SK-N-SH treated with all-trans-retinoic acid at 6 μM for 48 hours (cell line): ENCODE measurements at regions not wholly inside any gene's neighbourhood (a gene's known extent, or its start where the extent isn't known, plus 50 kb on each side); places are given as distances from the start of the nearest gene placed in this dataset.

Experiments used
- ATAC-seq: fragments of 200-7000 bp; cut with Tn5 transposase; 3 replicates; pipeline ENCODE4 v1.9.1; 2020; ENCODE audit warnings: mild to moderate bottlenecking, moderate library complexity
- ARNTL ChIP-seq: fragments of 450-650 bp; formaldehyde crosslinking; IDR thresholded peaks from 2 replicates; pipeline ENCODE4 v1.5.0; 2020; ENCODE audit warnings: low read depth, mild to moderate bottlenecking, moderate library complexity, borderline replicate concordance
- BACH2 ChIP-seq: fragments of 250-450 bp; sonication (Bioruptor Pico); IDR thresholded peaks from 2 replicates; pipeline ENCODE4 v1.9.0; 2021; ENCODE audit warnings: mild to moderate bottlenecking, borderline replicate concordance
- CSDC2 ChIP-seq: fragments of 250-450 bp; sonication (Bioruptor Pico); IDR thresholded peaks from 2 replicates; pipeline ENCODE4 v1.5.0; 2020; ENCODE audit warnings: mild to moderate bottlenecking, moderate library complexity
- ESRRG ChIP-seq: fragments of 250-450 bp; sonication (Bioruptor Pico); IDR thresholded peaks from 2 replicates; pipeline ENCODE4 v1.6.1; 2021; ENCODE audit warnings: mild to moderate bottlenecking
- GLIS3 ChIP-seq: fragments of 250-450 bp; sonication (Bioruptor Pico); IDR thresholded peaks from 2 replicates; pipeline ENCODE4 v1.5.0; 2020; ENCODE audit warnings: mild to moderate bottlenecking, moderate library complexity
- OSR1 ChIP-seq: fragments of 250-450 bp; sonication (Bioruptor Pico); IDR thresholded peaks from 2 replicates; pipeline ENCODE4 v1.8.0; 2022; ENCODE audit warnings: moderate library complexity, mild to moderate bottlenecking, inconsistent platforms
- PPARA ChIP-seq: fragments of 250-450 bp; sonication (Bioruptor Pico); IDR thresholded peaks from 2 replicates; pipeline ENCODE4 v1.5.0; 2020; ENCODE audit warnings: mild to moderate bottlenecking, borderline replicate concordance
- RARB ChIP-seq: fragments of 250-450 bp; sonication (Bioruptor Pico); IDR thresholded peaks from 2 replicates; pipeline ENCODE4 v1.8.0; 2021; ENCODE audit warnings: mild to moderate bottlenecking, moderate library complexity
- SNAI2 ChIP-seq: fragments of 250-450 bp; sonication (Bioruptor Pico); IDR thresholded peaks from 2 replicates; pipeline ENCODE4 v1.5.0; 2020; ENCODE audit warnings: mild to moderate bottlenecking, moderate library complexity
- TCF4 ChIP-seq: fragments of 250-450 bp; sonication (Bioruptor Pico); IDR thresholded peaks from 2 replicates; pipeline ENCODE4 v1.8.0; 2021; ENCODE audit warnings: mild to moderate bottlenecking, moderate library complexity, borderline replicate concordance
- TOX ChIP-seq: fragments of 250-450 bp; sonication (Bioruptor Pico); IDR thresholded peaks from 2 replicates; pipeline ENCODE4 v1.8.0; 2021; ENCODE audit warnings: mild to moderate bottlenecking, moderate library complexity, borderline replicate concordance
- ZC3H10 ChIP-seq: fragments of 250-450 bp; sonication (Bioruptor Pico); IDR thresholded peaks from 2 replicates; pipeline ENCODE4 v1.5.1; 2021; ENCODE audit warnings: mild to moderate bottlenecking, moderate library complexity
- ZFP3 ChIP-seq: fragments of 250-450 bp; sonication (Bioruptor Pico); IDR thresholded peaks from 2 replicates; pipeline ENCODE4 v1.5.0; 2020; ENCODE audit warnings: mild to moderate bottlenecking, moderate library complexity
- ZFP30 ChIP-seq: fragments of 450-650 bp; formaldehyde crosslinking; IDR thresholded peaks from 2 replicates; pipeline ENCODE4 v1.5.0; 2022; ENCODE audit warnings: mild to moderate bottlenecking, moderate library complexity
- ZNF565 ChIP-seq: fragments of 450-650 bp; formaldehyde crosslinking; conservative IDR thresholded peaks from 2 replicates; pipeline ENCODE4 v1.5.0; 2020; ENCODE audit warnings: low read depth, mild to moderate bottlenecking, moderate library complexity
- ZNF70 ChIP-seq: fragments of 450-650 bp; formaldehyde crosslinking; IDR thresholded peaks from 2 replicates; pipeline ENCODE4 v1.5.0; 2020; ENCODE audit warnings: mild to moderate bottlenecking, moderate library complexity
- TF ChIP-seq, protein P1 (sequence below): fragments of 250-450 bp; sonication (Bioruptor Pico); IDR thresholded peaks from 2 replicates; pipeline ENCODE4 v1.5.0; 2020; ENCODE audit warnings: mild to moderate bottlenecking, moderate library complexity
- TF ChIP-seq, protein P2 (sequence below): fragments of 250-450 bp; sonication (Bioruptor Pico); IDR thresholded peaks from 2 replicates; pipeline ENCODE4 v1.8.0; 2020; ENCODE audit warnings: mild to moderate bottlenecking, moderate library complexity, borderline replicate concordance
- TF ChIP-seq, protein P3 (sequence below): fragments of 250-450 bp; sonication (Bioruptor Pico); IDR thresholded peaks from 2 replicates; pipeline ENCODE4 v1.5.1; 2020; ENCODE audit warnings: low read depth, mild to moderate bottlenecking, moderate library complexity
- TF ChIP-seq, protein P4 (sequence below): fragments of 250-450 bp; sonication (Bioruptor Pico); IDR thresholded peaks from 2 replicates; pipeline ENCODE4 v1.5.1; 2021; ENCODE audit warnings: mild to moderate bottlenecking, moderate library complexity
- TF ChIP-seq, protein P5 (sequence below): fragments of 250-450 bp; sonication (Bioruptor Pico); IDR thresholded peaks from 2 replicates; pipeline ENCODE4 v1.8.0; 2021; ENCODE audit warnings: low read depth, mild to moderate bottlenecking, moderate library complexity, borderline replicate concordance

DNA sequence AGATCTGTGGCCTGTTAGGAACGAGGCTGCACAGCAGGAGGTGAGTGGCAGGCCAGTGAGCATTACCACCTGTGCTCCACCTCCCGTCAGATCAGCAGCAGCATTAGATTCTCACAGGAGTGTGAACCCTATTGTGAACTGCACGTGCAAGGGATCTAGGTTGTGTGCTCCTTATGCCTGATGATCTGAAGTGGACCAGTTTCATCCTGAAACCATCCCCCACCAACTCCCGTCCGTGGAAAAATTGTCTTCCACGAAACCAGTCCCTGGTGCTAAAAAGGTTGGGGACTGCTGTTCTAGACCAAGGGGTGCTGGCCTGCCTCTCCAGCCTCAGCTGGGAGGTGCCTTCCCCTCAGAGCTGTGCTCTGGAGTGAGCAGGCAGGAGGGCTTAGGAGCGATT is 61.4 kb downstream of the RPLP1 start:
- ATAC-seq: no peak
- TF ChIP-seq TCF4: no peak

DNA sequence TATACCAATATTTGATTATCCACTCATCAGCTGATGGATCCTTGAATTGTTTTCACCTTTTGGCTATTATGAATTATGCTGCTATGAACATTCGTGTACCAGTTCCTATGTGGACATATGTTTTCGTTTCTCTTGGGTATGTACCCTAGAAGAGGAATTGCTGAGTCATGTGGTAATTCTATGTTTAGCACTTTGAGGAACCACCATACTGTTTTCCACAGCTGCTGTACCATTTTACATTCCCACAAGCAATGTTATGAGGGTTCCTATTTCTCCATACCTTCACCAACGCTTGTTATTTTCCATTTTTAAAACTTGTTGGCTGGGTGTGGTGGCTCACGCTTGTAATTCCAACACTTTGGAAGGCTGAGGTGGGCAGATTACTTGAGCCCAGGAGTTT is 62.9 kb downstream of the RPLP1 start:
- ATAC-seq: no peak
- TF ChIP-seq SNAI2 (CRISPR knock-in tag) (no peak), PPARA (CRISPR knock-in tag) (no peak), ZC3H10 (no peak), TCF4 (no peak), ZFP3 (no peak), OSR1 (CRISPR knock-in tag) (no peak), ARNTL (CRISPR knock-in tag) (no peak), RARB (CRISPR knock-in tag) (no peak), ZNF70 (no peak), CSDC2 (no peak), ZNF565 (CRISPR knock-in tag) (no peak), GLIS3 (CRISPR knock-in tag) (no peak), ZFP30 (no peak), ESRRG (CRISPR knock-in tag) (no peak), TOX (CRISPR knock-in tag) (no peak)
- TF ChIP-seq, protein P1, sequence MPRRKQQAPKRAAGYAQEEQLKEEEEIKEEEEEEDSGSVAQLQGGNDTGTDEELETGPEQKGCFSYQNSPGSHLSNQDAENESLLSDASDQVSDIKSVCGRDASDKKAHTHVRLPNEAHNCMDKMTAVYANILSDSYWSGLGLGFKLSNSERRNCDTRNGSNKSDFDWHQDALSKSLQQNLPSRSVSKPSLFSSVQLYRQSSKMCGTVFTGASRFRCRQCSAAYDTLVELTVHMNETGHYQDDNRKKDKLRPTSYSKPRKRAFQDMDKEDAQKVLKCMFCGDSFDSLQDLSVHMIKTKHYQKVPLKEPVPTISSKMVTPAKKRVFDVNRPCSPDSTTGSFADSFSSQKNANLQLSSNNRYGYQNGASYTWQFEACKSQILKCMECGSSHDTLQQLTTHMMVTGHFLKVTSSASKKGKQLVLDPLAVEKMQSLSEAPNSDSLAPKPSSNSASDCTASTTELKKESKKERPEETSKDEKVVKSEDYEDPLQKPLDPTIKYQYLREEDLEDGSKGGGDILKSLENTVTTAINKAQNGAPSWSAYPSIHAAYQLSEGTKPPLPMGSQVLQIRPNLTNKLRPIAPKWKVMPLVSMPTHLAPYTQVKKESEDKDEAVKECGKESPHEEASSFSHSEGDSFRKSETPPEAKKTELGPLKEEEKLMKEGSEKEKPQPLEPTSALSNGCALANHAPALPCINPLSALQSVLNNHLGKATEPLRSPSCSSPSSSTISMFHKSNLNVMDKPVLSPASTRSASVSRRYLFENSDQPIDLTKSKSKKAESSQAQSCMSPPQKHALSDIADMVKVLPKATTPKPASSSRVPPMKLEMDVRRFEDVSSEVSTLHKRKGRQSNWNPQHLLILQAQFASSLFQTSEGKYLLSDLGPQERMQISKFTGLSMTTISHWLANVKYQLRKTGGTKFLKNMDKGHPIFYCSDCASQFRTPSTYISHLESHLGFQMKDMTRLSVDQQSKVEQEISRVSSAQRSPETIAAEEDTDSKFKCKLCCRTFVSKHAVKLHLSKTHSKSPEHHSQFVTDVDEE: no peak
- TF ChIP-seq, protein P2, sequence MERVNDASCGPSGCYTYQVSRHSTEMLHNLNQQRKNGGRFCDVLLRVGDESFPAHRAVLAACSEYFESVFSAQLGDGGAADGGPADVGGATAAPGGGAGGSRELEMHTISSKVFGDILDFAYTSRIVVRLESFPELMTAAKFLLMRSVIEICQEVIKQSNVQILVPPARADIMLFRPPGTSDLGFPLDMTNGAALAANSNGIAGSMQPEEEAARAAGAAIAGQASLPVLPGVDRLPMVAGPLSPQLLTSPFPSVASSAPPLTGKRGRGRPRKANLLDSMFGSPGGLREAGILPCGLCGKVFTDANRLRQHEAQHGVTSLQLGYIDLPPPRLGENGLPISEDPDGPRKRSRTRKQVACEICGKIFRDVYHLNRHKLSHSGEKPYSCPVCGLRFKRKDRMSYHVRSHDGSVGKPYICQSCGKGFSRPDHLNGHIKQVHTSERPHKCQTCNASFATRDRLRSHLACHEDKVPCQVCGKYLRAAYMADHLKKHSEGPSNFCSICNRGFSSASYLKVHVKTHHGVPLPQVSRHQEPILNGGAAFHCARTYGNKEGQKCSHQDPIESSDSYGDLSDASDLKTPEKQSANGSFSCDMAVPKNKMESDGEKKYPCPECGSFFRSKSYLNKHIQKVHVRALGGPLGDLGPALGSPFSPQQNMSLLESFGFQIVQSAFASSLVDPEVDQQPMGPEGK (CRISPR knock-in tag): no peak
- TF ChIP-seq, protein P3, sequence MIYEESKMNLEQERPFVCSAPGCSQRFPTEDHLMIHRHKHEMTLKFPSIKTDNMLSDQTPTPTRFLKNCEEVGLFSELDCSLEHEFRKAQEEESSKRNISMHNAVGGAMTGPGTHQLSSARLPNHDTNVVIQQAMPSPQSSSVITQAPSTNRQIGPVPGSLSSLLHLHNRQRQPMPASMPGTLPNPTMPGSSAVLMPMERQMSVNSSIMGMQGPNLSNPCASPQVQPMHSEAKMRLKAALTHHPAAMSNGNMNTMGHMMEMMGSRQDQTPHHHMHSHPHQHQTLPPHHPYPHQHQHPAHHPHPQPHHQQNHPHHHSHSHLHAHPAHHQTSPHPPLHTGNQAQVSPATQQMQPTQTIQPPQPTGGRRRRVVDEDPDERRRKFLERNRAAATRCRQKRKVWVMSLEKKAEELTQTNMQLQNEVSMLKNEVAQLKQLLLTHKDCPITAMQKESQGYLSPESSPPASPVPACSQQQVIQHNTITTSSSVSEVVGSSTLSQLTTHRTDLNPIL (CRISPR knock-in tag): no peak
- TF ChIP-seq, protein P4, sequence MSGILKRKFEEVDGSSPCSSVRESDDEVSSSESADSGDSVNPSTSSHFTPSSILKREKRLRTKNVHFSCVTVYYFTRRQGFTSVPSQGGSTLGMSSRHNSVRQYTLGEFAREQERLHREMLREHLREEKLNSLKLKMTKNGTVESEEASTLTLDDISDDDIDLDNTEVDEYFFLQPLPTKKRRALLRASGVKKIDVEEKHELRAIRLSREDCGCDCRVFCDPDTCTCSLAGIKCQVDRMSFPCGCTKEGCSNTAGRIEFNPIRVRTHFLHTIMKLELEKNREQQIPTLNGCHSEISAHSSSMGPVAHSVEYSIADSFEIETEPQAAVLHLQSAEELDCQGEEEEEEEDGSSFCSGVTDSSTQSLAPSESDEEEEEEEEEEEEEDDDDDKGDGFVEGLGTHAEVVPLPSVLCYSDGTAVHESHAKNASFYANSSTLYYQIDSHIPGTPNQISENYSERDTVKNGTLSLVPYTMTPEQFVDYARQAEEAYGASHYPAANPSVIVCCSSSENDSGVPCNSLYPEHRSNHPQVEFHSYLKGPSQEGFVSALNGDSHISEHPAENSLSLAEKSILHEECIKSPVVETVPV (CRISPR knock-in tag): no peak

DNA sequence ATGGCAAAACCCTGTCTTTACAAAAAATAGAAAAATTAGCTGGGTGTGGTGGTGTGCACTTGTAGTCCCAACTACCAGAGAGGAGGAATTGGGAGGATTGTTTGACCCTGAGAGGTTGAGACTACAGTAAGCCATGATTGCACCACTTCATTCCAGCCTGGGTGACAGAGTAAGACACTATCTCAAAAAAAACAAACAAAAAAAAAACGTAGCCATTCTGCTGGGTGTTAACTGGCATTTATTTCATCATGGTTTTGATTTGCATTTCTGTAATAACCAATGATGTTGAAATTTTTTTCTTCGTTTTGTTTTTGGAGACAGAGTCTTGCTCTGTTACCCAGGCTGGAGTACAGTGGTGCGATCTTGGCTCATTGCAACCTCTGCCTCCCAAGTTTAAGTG is 63.3 kb downstream of the RPLP1 start:
- no peak for ATAC-seq
- TF ChIP-seq BACH2 (CRISPR knock-in tag) (no peak), ZC3H10 (no peak), ZFP3 (no peak), TOX (CRISPR knock-in tag) (no peak)
- TF ChIP-seq, protein P2 (CRISPR knock-in tag): no peak

DNA sequence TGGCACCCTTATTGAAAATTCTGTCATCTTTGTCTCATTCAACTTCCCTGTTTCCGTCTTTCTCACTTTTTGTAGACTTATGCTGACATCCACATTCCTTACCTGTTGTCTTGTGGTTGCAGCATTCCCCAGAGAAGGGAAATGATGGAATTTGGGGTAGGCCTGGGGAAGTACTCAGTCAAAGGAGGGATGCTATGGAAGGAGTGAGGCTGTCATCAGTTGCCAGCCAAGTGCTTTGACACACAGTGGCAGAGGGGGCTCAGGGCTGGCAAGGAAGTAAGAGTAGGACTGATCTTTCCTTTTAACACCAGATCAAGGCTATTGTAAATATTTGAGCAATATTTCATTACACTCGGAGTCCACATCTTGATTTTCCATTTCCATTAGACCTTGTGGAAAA is 64.4 kb downstream of the RPLP1 start:
- no peak for ATAC-seq
- TF ChIP-seq BACH2 (CRISPR knock-in tag) (no peak), ESRRG (CRISPR knock-in tag) (no peak), ZFP30 (no peak), ZC3H10 (no peak), PPARA (CRISPR knock-in tag) (no peak), CSDC2 (no peak), ARNTL (CRISPR knock-in tag) (no peak), TOX (CRISPR knock-in tag) (no peak), OSR1 (CRISPR knock-in tag) (no peak)
- TF ChIP-seq, protein P5, sequence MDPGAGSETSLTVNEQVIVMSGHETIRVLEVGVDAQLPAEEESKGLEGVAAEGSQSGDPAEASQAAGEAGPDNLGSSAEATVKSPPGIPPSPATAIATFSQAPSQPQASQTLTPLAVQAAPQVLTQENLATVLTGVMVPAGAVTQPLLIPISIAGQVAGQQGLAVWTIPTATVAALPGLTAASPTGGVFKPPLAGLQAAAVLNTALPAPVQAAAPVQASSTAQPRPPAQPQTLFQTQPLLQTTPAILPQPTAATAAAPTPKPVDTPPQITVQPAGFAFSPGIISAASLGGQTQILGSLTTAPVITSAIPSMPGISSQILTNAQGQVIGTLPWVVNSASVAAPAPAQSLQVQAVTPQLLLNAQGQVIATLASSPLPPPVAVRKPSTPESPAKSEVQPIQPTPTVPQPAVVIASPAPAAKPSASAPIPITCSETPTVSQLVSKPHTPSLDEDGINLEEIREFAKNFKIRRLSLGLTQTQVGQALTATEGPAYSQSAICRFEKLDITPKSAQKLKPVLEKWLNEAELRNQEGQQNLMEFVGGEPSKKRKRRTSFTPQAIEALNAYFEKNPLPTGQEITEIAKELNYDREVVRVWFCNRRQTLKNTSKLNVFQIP (CRISPR knock-in tag): no peak
- TF ChIP-seq, protein P1: no peak
